ENCODE measurements at regions not wholly inside any gene's neighbourhood (a gene's known extent, or its start where the extent isn't known, plus 50 kb on each side); places are given as distances from the start of the nearest gene placed in this dataset.

- no peak for DNase-seq (ENCODE audit: low spot score)
- Histone ChIP-seq H3K4me3 (no peak overlapping the region), H3K27ac (no peak overlapping the region)
- no peak for TF ChIP-seq CTCF (IDR thresholded peaks at IDR 0.05)
These were observed 244.4 kb downstream of the CHRM3 start for GRCh38 chr1:239630767-239631166.

DNA sequence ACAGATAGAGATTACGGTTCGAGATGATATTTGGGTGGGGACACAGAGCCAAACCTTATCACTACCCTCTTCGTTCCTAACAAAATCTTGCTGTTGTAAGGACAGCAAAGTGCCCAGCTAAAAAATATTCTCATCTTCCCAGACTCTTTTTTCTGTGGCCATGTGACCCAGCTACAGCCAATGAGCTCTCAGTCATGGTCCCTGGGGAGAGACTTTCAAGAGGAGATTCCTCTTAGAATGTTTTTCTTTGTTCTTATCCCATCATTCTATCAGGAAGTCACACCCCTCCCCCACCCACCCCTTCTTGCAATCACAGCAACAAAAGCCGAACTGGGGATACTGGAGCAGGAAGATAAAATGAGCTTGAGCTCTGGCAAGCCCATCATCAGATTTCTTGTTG, 247.1 kb downstream of the CHRM3 start:
- Histone ChIP-seq H3K27ac (no peak overlapping the region), H3K4me3 (no peak overlapping the region)
- DNase-seq (ENCODE audit: low spot score) = no peak
- TF ChIP-seq CTCF (IDR thresholded peaks at IDR 0.05) = no peak

- DNase-seq (ENCODE audit: low spot score) = no peak
- Histone ChIP-seq H3K27ac (no peak overlapping the region), H3K4me3 (no peak overlapping the region)
- TF ChIP-seq CTCF (IDR thresholded peaks at IDR 0.05) = no peak
These were observed 248.9 kb downstream of the CHRM3 start for GRCh38 chr1:239635276-239635675.

DNA sequence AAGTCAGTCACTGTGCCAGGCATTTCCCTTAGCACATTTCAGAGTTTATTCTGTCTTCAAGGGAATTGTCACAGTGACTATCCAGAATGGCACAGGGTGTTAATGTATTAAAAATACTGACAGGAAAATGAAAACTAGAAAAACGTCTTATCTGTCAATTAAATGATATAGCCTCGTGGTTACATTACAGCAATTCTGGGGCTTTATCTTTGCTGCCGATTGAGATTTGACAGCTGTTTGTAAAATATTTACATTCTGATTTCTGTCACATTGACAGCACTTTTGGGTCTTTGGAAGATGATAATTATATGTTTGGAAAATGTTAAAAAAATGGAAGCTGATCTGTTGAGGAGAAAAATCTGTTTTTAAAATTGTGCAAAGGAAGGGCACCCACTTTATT, 250.0 kb downstream of the CHRM3 start:
- H3K27ac ChIP-seq = no peak overlapping the region
- H3K4me3 ChIP-seq = no peak overlapping the region
- DNase-seq (ENCODE audit: low spot score) = no peak
- TF ChIP-seq CTCF (IDR thresholded peaks at IDR 0.05) = no peak

GRCh38 chr1:239644604-239645003, 258.2 kb downstream of the CHRM3 start:
- no peak overlapping the region for H3K4me3 ChIP-seq
- no peak for TF ChIP-seq CTCF (IDR thresholded peaks at IDR 0.05)
- no peak for DNase-seq (ENCODE audit: low spot score)
- H3K27ac ChIP-seq = no peak overlapping the region

DNA sequence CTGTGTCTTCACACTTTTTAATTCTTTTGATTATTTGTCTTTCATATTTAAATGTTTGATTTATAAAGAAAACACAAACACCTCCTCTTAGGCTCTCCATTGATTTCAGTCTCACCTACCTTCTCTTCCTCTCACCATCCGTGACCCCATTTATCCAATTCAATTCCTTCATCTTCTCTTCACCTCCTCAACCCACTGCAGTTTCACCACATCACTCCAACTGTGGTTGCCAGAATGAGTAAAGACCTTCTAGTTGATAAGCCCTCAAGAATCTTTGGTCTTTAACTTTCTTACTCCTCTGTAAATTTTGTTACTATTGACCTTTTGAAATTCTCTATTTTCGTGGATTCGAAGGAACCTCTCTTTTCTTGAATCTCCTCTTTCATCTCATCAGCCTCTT, 260.7 kb downstream of the CHRM3 start:
- Histone ChIP-seq H3K4me3 (no peak overlapping the region), H3K27ac (no peak overlapping the region)
- no peak for DNase-seq (ENCODE audit: low spot score)
- TF ChIP-seq CTCF (IDR thresholded peaks at IDR 0.05) = no peak

- DNase-seq (ENCODE audit: low spot score) = no peak
- no peak overlapping the region for H3K27ac ChIP-seq
- no peak for TF ChIP-seq CTCF (IDR thresholded peaks at IDR 0.05)
- no peak overlapping the region for H3K4me3 ChIP-seq
These were observed 261.7 kb downstream of the CHRM3 start for GRCh38 chr1:239647964-239648632.
